Mesodermal cell (in vitro differentiated cells): ENCODE measurements at regions not wholly inside any gene's neighbourhood (a gene's known extent, or its start where the extent isn't known, plus 50 kb on each side); places are given as distances from the start of the nearest gene placed in this dataset.

ENCODE experiments used
- H3K27ac ChIP-seq: 2 replicates; pipeline ENCODE4 v1.7.0; 2013; ENCODE audit warnings: mild to moderate bottlenecking, low read depth, low read length, moderate library complexity; ENCODE audit not compliant: severe bottlenecking
- H3K36me3 ChIP-seq: 2 replicates; pipeline ENCODE4 v1.7.1; 2013; ENCODE audit warnings: mild to moderate bottlenecking, low read length, moderate library complexity; ENCODE audit not compliant: control insufficient read depth, insufficient read depth
- H3K4me1 ChIP-seq: one replicate; pipeline ENCODE4 v1.7.1; 2013; ENCODE audit warnings: mild to moderate bottlenecking, low read length; ENCODE audit not compliant: insufficient read depth, control insufficient read depth, poor library complexity, severe bottlenecking
- H3K4me3 ChIP-seq: 2 replicates; pipeline ENCODE4 v1.7.0; 2013; ENCODE audit warnings: low read length, control low read depth, mild to moderate bottlenecking; ENCODE audit not compliant: insufficient read depth, poor library complexity, severe bottlenecking; ENCODE audit errors: extremely low read depth
- H3K9me3 ChIP-seq: 2 replicates; pipeline ENCODE4 v1.7.1; 2013; ENCODE audit warnings: mild to moderate bottlenecking, low read length, moderate library complexity; ENCODE audit not compliant: control insufficient read depth
- WGBS, 2 experiments: methylation state at CpG; one replicate each; pipeline ENCODE4 v1.1.5; 2013; ENCODE audit warnings: missing lambda C conversion rate in 2 of 2; ENCODE audit not compliant: insufficient coverage in 2 of 2; 5-methylcytosine and 5-hydroxymethylcytosine counted together

DNA sequence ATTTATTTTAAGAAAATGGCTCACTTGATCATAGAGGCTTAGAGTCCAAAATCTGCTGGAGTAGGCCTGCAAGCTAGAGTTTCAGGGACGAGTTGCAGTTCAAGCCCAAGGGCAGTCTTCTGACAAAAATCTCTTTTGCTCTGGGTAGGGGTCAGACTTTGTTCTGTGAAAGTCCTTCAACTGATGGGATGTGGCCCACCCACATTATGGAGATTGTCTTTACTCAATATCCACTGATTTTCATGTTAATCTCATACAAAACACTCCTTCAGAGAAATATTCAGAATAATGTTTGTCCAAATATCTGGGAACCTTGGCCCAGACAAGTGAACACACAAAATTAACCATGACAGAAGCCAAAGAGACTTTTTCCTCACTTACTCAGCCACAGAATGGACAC, 98.6 kb upstream of the RSPO3 start:
- no peaks in the 10 kb centered on the region for H3K9me3 ChIP-seq
- no peaks in the 10 kb centered on the region for H3K4me1 ChIP-seq
- no peak overlapping the region for H3K27ac ChIP-seq
- no peaks in the 10 kb centered on the region for H3K36me3 ChIP-seq
- no peak overlapping the region for H3K4me3 ChIP-seq
- WGBS, 2 experiments: 50 to 100% methylated on average over 1 of the region's 1 CpG

- WGBS, 2 experiments: 79 to 84% methylated on average over 4 to 6 of the region's 7 CpGs
- no peaks in the 10 kb centered on the region for H3K36me3 ChIP-seq
- no peak overlapping the region for H3K4me3 ChIP-seq
- no peaks in the 10 kb centered on the region for H3K4me1 ChIP-seq
- no peaks in the 10 kb centered on the region for H3K9me3 ChIP-seq
- no peak overlapping the region for H3K27ac ChIP-seq
These were observed 96.2 kb upstream of the RSPO3 start for GRCh38 chr6:127022302-127022701.

GRCh38 chr6:127023001-127023778, 95.3 kb upstream of the RSPO3 start:
- H3K27ac ChIP-seq: no peak overlapping the region
- H3K36me3 ChIP-seq: no peaks in the 10 kb centered on the region
- H3K4me3 ChIP-seq: no peak overlapping the region
- no peaks in the 10 kb centered on the region for H3K4me1 ChIP-seq
- no CpG with 5 or more reads among the region's 1 CpG for WGBS, 2 experiments
- H3K9me3 ChIP-seq: no peaks in the 10 kb centered on the region

- Histone ChIP-seq H3K36me3 (no peaks in the 10 kb centered on the region), H3K4me1 (no peaks in the 10 kb centered on the region), H3K27ac (no peak overlapping the region), H3K4me3 (no peak overlapping the region), H3K9me3 (no peaks in the 10 kb centered on the region)
- WGBS, 2 experiments: 83 to 100% methylated on average over 1 of the region's 1 CpG
These were observed 92.2 kb upstream of the RSPO3 start for GRCh38 chr6:127026247-127026646.

DNA sequence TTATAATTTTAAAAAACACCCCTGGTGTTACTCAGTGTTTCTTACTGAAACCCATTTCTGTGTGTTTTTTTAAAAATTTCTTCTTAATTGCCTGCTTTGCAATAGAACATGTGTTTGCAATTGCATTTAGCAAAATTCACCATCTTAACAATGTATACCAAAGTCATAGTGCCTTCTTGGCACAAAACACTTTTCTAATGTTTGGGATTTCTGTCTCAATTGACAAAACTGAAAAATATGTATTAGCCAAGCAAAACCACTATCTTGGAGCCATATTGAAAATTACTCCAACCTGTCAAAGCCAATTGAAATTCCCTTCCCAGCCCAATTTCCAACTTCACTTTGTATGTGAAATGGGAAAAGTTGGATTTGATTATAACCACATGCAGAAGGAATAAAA, 88.4 kb upstream of the RSPO3 start:
- Histone ChIP-seq H3K4me1 (no peaks in the 10 kb centered on the region), H3K9me3 (no peaks in the 10 kb centered on the region), H3K36me3 (no peaks in the 10 kb centered on the region), H3K27ac (no peak overlapping the region), H3K4me3 (no peak overlapping the region)

GRCh38 chr6:127030836-127031235, 87.6 kb upstream of the RSPO3 start:
- H3K9me3 ChIP-seq: no peaks in the 10 kb centered on the region
- no CpG with 5 or more reads among the region's 1 CpG for WGBS, 2 experiments
- H3K27ac ChIP-seq: no peak overlapping the region
- no peaks in the 10 kb centered on the region for H3K36me3 ChIP-seq
- H3K4me1 ChIP-seq: no peaks in the 10 kb centered on the region
- H3K4me3 ChIP-seq: no peak overlapping the region

DNA sequence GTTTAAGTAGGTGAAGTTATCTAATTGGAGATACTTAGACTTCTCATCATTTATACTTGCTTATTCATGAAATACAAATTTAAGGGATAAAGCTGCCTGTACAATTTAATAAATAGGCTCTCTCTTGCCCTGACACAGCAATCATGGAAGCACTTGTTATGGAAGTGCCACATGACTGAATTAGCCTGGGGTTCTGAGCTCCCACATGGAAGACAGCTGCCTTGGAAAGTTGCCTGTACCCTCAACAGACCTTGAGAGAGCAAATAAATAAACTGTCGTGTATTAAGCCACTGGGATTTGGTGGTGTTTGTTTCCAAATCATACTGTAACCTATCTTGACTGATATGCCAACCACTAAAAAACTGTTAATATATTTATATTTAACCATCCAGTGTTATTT, 87.0 kb upstream of the RSPO3 start:
- Histone ChIP-seq H3K4me1 (no peaks in the 10 kb centered on the region), H3K36me3 (no peaks in the 10 kb centered on the region), H3K4me3 (no peak overlapping the region), H3K27ac (no peak overlapping the region), H3K9me3 (no peaks in the 10 kb centered on the region)
- no CpG with 5 or more reads among the region's 1 CpG for WGBS, 2 experiments

- no CpG with 5 or more reads among the region's 3 CpGs for WGBS, 2 experiments
- no peaks in the 10 kb centered on the region for H3K36me3 ChIP-seq
- no peaks in the 10 kb centered on the region for H3K4me1 ChIP-seq
- H3K9me3 ChIP-seq: no peaks in the 10 kb centered on the region
- no peak overlapping the region for H3K4me3 ChIP-seq
- no peak overlapping the region for H3K27ac ChIP-seq
These were observed 85.5 kb upstream of the RSPO3 start for GRCh38 chr6:127032971-127033370.

GRCh38 chr6:127051571-127052260, 66.8 kb upstream of the RSPO3 start:
- Histone ChIP-seq H3K4me3 (no peak overlapping the region), H3K36me3 (no peaks in the 10 kb centered on the region), H3K4me1 (peaks cover 14% of the 10 kb centered on the region), H3K27ac (no peak overlapping the region), H3K9me3 (no peaks in the 10 kb centered on the region)

GRCh38 chr6:127053032-127053874, 65.2 kb upstream of the RSPO3 start:
- Histone ChIP-seq H3K9me3 (no peaks in the 10 kb centered on the region), H3K36me3 (no peaks in the 10 kb centered on the region), H3K27ac (peak overlapping the region; percentile 37), H3K4me3 (no peak overlapping the region), H3K4me1 (peaks cover 14% of the 10 kb centered on the region)
- WGBS, 2 experiments: no CpG with 5 or more reads among the region's 2 CpGs

DNA sequence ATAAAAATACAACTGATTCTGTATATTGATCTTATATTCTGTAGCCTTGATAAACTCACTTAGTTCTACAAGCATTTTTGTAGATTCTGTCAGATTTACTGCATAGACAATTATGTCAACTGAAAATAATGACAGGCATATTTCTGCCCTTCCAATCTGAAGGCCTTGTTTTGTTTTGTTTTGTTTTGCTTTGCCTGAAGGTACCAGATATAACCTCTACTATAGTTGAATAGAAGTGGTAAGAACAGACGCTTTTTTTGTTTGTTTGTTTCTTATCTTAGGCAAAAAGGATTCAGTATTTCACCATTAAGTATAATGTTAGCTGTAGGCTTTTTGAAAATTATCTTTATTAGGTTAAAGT, 64.6 kb upstream of the RSPO3 start:
- Histone ChIP-seq H3K27ac (no peak overlapping the region), H3K4me3 (no peak overlapping the region), H3K9me3 (peaks cover under 1% of the 10 kb centered on the region), H3K4me1 (peaks cover 14% of the 10 kb centered on the region), H3K36me3 (no peaks in the 10 kb centered on the region)
- WGBS, 2 experiments: no CpG with 5 or more reads among the region's 1 CpG
